OCI-LY7 (cell line): ENCODE measurements at regions not wholly inside any gene's neighbourhood (a gene's known extent, or its start where the extent isn't known, plus 50 kb on each side); places are given as distances from the start of the nearest gene placed in this dataset.

Source experiments
- BruUV-seq: library from RNA; stranded (reverse); fragments of 400-500 nt; replicated peaks from 2 replicates; lab custom pipeline; 2021; lab: Mats Ljungman, UMichigan
- CTCF ChIA-PET: fragments of 300-600 bp; sonication (Branson Sonifier 250); formaldehyde crosslinking; loops from one replicate; lab custom pipeline; 2022; ENCODE audit warnings: antibody characterized with exemption; ENCODE audit not compliant: unreplicated experiment; lab: Charles Lee
- POLR2A ChIA-PET: fragments of 300-600 bp; sonication (Branson Sonifier 250); formaldehyde crosslinking; loops from one replicate; lab custom pipeline; 2022; ENCODE audit warnings: antibody characterized with exemption; lab: Charles Lee
- DNase-seq: peaks from one replicate; pipeline ENCODE4 v3.0.0-alpha.2; 2015; ENCODE audit warnings: low spot score
- H2AFZ ChIP-seq: fragments of 200-600 bp; sonication (generic), shearing (Covaris generic); 2 replicates; pipeline ENCODE4 v1.6.1; 2014; ENCODE audit warnings: mild to moderate bottlenecking, antibody characterized with exemption, low read length, moderate library complexity
- H3K27ac ChIP-seq: fragments of 200-600 bp; sonication (generic); 2 replicates; pipeline ENCODE4 v1.5.1; 2014; ENCODE audit warnings: mixed run types, low read depth, mild to moderate bottlenecking, moderate library complexity, low read length, inconsistent platforms; ENCODE audit not compliant: poor library complexity, severe bottlenecking
- H3K36me3 ChIP-seq: fragments of 200-600 bp; sonication (generic); 2 replicates; pipeline ENCODE4 v1.6.1; 2014; ENCODE audit warnings: mild to moderate bottlenecking, antibody characterized with exemption, low read length, moderate library complexity, mixed read lengths; ENCODE audit not compliant: insufficient read depth
- H3K4me1 ChIP-seq: fragments of 200-600 bp; sonication (generic); 2 replicates; pipeline ENCODE4 v1.5.1; 2014; ENCODE audit warnings: mild to moderate bottlenecking, low read length; ENCODE audit not compliant: insufficient read depth, poor library complexity, severe bottlenecking
- H3K4me2 ChIP-seq: fragments of 200-600 bp; sonication (generic); 2 replicates; pipeline ENCODE4 v1.6.1; 2014; ENCODE audit warnings: mild to moderate bottlenecking, low read length
- H3K4me3 ChIP-seq: fragments of 200-600 bp; sonication (generic); 2 replicates; pipeline ENCODE4 v1.5.1; 2014; ENCODE audit warnings: mild to moderate bottlenecking, low read depth, low read length; ENCODE audit not compliant: poor library complexity, severe bottlenecking
- H3K79me2 ChIP-seq: fragments of 200-600 bp; sonication (generic); 2 replicates; pipeline ENCODE4 v1.6.1; 2016; ENCODE audit warnings: low read depth, mild to moderate bottlenecking, low read length, moderate library complexity, mixed read lengths; ENCODE audit not compliant: insufficient read depth
- H3K9me2 ChIP-seq: fragments of 200-600 bp; sonication (generic); 2 replicates; pipeline ENCODE4 v1.6.1; 2016; ENCODE audit warnings: mild to moderate bottlenecking, low read length, mixed read lengths; ENCODE audit not compliant: insufficient read depth
- H3K9me3 ChIP-seq: fragments of 200-600 bp; sonication (generic); 2 replicates; pipeline ENCODE4 v1.6.1; 2014; ENCODE audit warnings: mild to moderate bottlenecking, mixed run types, low read length, mixed read lengths
- H4K20me1 ChIP-seq: fragments of 200-600 bp; sonication (generic); 2 replicates; pipeline ENCODE4 v1.6.1; 2014; ENCODE audit warnings: mild to moderate bottlenecking, antibody characterized with exemption, low read length, moderate library complexity, mixed read lengths; ENCODE audit not compliant: insufficient read depth
- EZH2phosphoT487 ChIP-seq: fragments of 200-600 bp; sonication (generic); IDR thresholded peaks from 2 replicates; pipeline ENCODE4 v1.6.1; 2018; ENCODE audit warnings: low read depth, borderline replicate concordance, mild to moderate bottlenecking, mixed run types, antibody characterized with exemption, low read length, moderate library complexity, mixed read lengths
- intact Hi-C: fragments of 100-400 bp; cut with micrococcal nuclease; formaldehyde crosslinking; loops from one replicate; pipeline ENCODE4 v1.10.0; 2022; ENCODE audit not compliant: unreplicated experiment
- TF ChIP-seq, protein P1 (sequence below): fragments of 200-600 bp; sonication (generic); conservative IDR thresholded peaks from 2 replicates; pipeline ENCODE4 v1.5.1; 2014; ENCODE audit warnings: mild to moderate bottlenecking, antibody characterized with exemption, low read length, moderate library complexity, mixed read lengths

GRCh38 chr1:233435622-233436021 lies 108.1 kb downstream of the MAP3K21 start:
- no peak overlapping the region for H2AFZ ChIP-seq
- ChIA-PET POLR2A (no interaction called here), CTCF (no interaction called here)
- no peaks in the 10 kb centered on the region for H3K9me2 ChIP-seq
- H3K79me2 ChIP-seq, result no peaks in the 10 kb centered on the region
- no peak overlapping the region for H3K4me2 ChIP-seq
- no peaks in the 10 kb centered on the region for H3K4me1 ChIP-seq
- H3K36me3 ChIP-seq, result no peaks in the 10 kb centered on the region
- BruUV-seq, result no TSS peak
- no peaks in the 10 kb centered on the region for H3K9me3 ChIP-seq
- no peak overlapping the region for H3K27ac ChIP-seq
- H4K20me1 ChIP-seq, result no peaks in the 10 kb centered on the region
- intact Hi-C loops, result no loop called here
- DNase-seq, result no peak
- H3K4me3 ChIP-seq, result no peak overlapping the region
- no peak for TF ChIP-seq EZH2phosphoT487
- TF ChIP-seq, protein P1, sequence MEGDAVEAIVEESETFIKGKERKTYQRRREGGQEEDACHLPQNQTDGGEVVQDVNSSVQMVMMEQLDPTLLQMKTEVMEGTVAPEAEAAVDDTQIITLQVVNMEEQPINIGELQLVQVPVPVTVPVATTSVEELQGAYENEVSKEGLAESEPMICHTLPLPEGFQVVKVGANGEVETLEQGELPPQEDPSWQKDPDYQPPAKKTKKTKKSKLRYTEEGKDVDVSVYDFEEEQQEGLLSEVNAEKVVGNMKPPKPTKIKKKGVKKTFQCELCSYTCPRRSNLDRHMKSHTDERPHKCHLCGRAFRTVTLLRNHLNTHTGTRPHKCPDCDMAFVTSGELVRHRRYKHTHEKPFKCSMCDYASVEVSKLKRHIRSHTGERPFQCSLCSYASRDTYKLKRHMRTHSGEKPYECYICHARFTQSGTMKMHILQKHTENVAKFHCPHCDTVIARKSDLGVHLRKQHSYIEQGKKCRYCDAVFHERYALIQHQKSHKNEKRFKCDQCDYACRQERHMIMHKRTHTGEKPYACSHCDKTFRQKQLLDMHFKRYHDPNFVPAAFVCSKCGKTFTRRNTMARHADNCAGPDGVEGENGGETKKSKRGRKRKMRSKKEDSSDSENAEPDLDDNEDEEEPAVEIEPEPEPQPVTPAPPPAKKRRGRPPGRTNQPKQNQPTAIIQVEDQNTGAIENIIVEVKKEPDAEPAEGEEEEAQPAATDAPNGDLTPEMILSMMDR, result no peak

- no peaks in the 10 kb centered on the region for H3K79me2 ChIP-seq
- ChIA-PET CTCF (interaction anchor here (0.6 kb wide), 1 partner anchor 648 kb away, joined by 3 read pairs; no protein-coding TSS in a partner anchor), POLR2A (interaction anchor here (1.2 kb wide), 1 partner anchor 87 kb away, joined by 3 read pairs; no protein-coding TSS in a partner anchor)
- H4K20me1 ChIP-seq, result no peaks in the 10 kb centered on the region
- DNase-seq, result no peak
- no peaks in the 10 kb centered on the region for H3K36me3 ChIP-seq
- no peak overlapping the region for H3K4me2 ChIP-seq
- H3K9me3 ChIP-seq, result no peaks in the 10 kb centered on the region
- H3K9me2 ChIP-seq, result no peaks in the 10 kb centered on the region
- intact Hi-C loops, result no loop called here
- H3K27ac ChIP-seq, result no peak overlapping the region
- no TSS peak for BruUV-seq
- no peak overlapping the region for H2AFZ ChIP-seq
- no peak overlapping the region for H3K4me3 ChIP-seq
- H3K4me1 ChIP-seq, result no peaks in the 10 kb centered on the region
- TF ChIP-seq EZH2phosphoT487, result no peak
- TF ChIP-seq, protein P1, result no peak
These were observed 112.2 kb downstream of the MAP3K21 start for GRCh38 chr1:233439721-233440120.

GRCh38 chr1:233440951-233441401 lies 113.5 kb downstream of the MAP3K21 start:
- no TSS peak for BruUV-seq
- CTCF ChIA-PET, result no interaction called here
- no peaks in the 10 kb centered on the region for H3K36me3 ChIP-seq
- no peak overlapping the region for H2AFZ ChIP-seq
- H3K4me3 ChIP-seq, result no peak overlapping the region
- no peak overlapping the region for H3K27ac ChIP-seq
- peak; percentile 44 for DNase-seq
- no peak overlapping the region for H3K4me2 ChIP-seq
- no peaks in the 10 kb centered on the region for H3K4me1 ChIP-seq
- POLR2A ChIA-PET, result no interaction called here
- no peaks in the 10 kb centered on the region for H3K79me2 ChIP-seq
- no peaks in the 10 kb centered on the region for H4K20me1 ChIP-seq
- H3K9me3 ChIP-seq, result no peaks in the 10 kb centered on the region
- TF ChIP-seq, protein P1, result peak; percentile 84
- TF ChIP-seq EZH2phosphoT487, result no peak
- intact Hi-C loops, result no loop called here
- H3K9me2 ChIP-seq, result no peaks in the 10 kb centered on the region
